ENCODE measurements at regions not wholly inside any gene's neighbourhood (a gene's known extent, or its start where the extent isn't known, plus 50 kb on each side); places are given as distances from the start of the nearest gene placed in this dataset.

- 78% methylated on average over 1 of the region's 1 CpG; no CpG with 5 or more reads in 1 of the 2 experiments for WGBS, 2 experiments (ENCODE audit: extremely low coverage in 1 of 2, insufficient coverage in 1 of 2, insufficient read length in 1 of 2, insufficient replicate concordance in 2 of 2, low coverage in 1 of 2, low lambda C conversion rate in 2 of 2, missing lambda C conversion rate in 1 of 2)
- DNase-seq (ENCODE audit: low read depth in 1 of 2, low spot score in 2 of 2) (no peak), FAIRE-seq (no peak)
- Histone ChIP-seq H3K79me1 (ENCODE audit: low read depth, low read length) (no peaks in the 10 kb centered on the region), H3K27ac (ENCODE audit: low read depth, low read length) (no peak overlapping the region), H2BK5ac (ENCODE audit: low read depth, low read length) (no peak overlapping the region), H3K14ac (ENCODE audit: insufficient read length) (no peak overlapping the region), H3K4me1 (replicated peaks in 1 of 4; ENCODE audit: control insufficient read depth in 3 of 4, insufficient read depth in 4 of 4, low read length in 3 of 4) (no peaks in the 10 kb centered on the region), H2AK5ac (ENCODE audit: low read depth, low read length) (no peak overlapping the region), H3K23ac (ENCODE audit: insufficient read length) (no peak overlapping the region), H3K4ac (replicated peaks; ENCODE audit: insufficient read length, low read depth, low read length) (no peak overlapping the region), H4K20me1 (replicated peaks in 1 of 2; ENCODE audit: control insufficient read depth in 1 of 2, insufficient read depth in 2 of 2, low read length in 2 of 2) (no peaks in the 10 kb centered on the region), H3K4me2 (ENCODE audit: insufficient read depth in 1 of 2, low read depth in 2 of 2, low read length in 2 of 2) (no peak overlapping the region), H4K5ac (ENCODE audit: insufficient read length, low read depth, low read length) (no peak overlapping the region), H3K23me2 (ENCODE audit: low read depth, low read length) (no peaks in the 10 kb centered on the region), H3K56ac (replicated peaks; ENCODE audit: insufficient read length, low read depth, low read length) (no peak overlapping the region), H2BK12ac (ENCODE audit: low read depth, low read length) (no peak overlapping the region), H3K9me3 (ENCODE audit: insufficient read depth in 2 of 2, low read depth in 1 of 2, low read length in 1 of 2) (no peaks in the 10 kb centered on the region), H4K8ac (ENCODE audit: extremely low read depth, insufficient read depth, low read length) (no peak overlapping the region), H2BK20ac (ENCODE audit: low read length) (no peak overlapping the region), H3K27me3 (replicated peaks in 1 of 4; ENCODE audit: control insufficient read depth in 3 of 4, extremely low read depth in 1 of 4, insufficient read depth in 3 of 4, low read length in 3 of 4) (no peaks in the 10 kb centered on the region), H3K79me2 (ENCODE audit: control insufficient read depth in 1 of 2, insufficient read depth in 2 of 2, low read length in 2 of 2) (no peaks in the 10 kb centered on the region), H4K91ac (replicated peaks; ENCODE audit: insufficient read length, low read length) (no peak overlapping the region), H3K36me3 (ENCODE audit: control insufficient read depth in 2 of 4, insufficient read depth in 4 of 4, low read length in 3 of 4) (no peaks in the 10 kb centered on the region), H3K4me3 (ENCODE audit: extremely low read depth in 1 of 4, insufficient read depth in 2 of 4, low read depth in 3 of 4, low read length in 4 of 4) (no peak overlapping the region), H2BK15ac (ENCODE audit: low read length) (no peak overlapping the region), H3K18ac (ENCODE audit: extremely low read depth, low read length) (no peak overlapping the region), H2AFZ (ENCODE audit: low read length) (no peak overlapping the region), H3K9ac (replicated peaks in 1 of 4; ENCODE audit: extremely low read depth in 1 of 4, low read depth in 3 of 4, low read length in 3 of 4) (no peak overlapping the region), H2BK120ac (replicated peaks; ENCODE audit: low read depth, low read length) (no peak overlapping the region)
- CTCF ChIA-PET (ENCODE audit: partially characterized antibody) = no interaction called here
- POLR2A ChIA-PET (ENCODE audit: partially characterized antibody) = no interaction called here
- TF ChIP-seq SP4 (IDR thresholded peaks at IDR 0.05; ENCODE audit: low read length) (no peak), CHD7 (IDR thresholded peaks at IDR 0.05; ENCODE audit: insufficient replicate concordance, low read length) (no peak)
Observed at GRCh38 chr7:81526971-81527370, 242.9 kb downstream of the HGF start.
